22Rv1 (cell line): ENCODE measurements at regions not wholly inside any gene's neighbourhood (a gene's known extent, or its start where the extent isn't known, plus 50 kb on each side); places are given as distances from the start of the nearest gene placed in this dataset.
"Not testable (repeated sequence)": the region's sequence is repeated elsewhere in the genome, so short reads cannot be mapped to it uniquely, and the experiment has no call there.

Experiments used
- H3K27ac ChIP-seq: fragments of 450-650 bp; 2 replicates; pipeline ENCODE4 v1.5.1; 2017
- CTCF ChIP-seq: fragments of 450-650 bp; IDR thresholded peaks from 2 replicates; pipeline ENCODE4 v1.5.1; 2017; ENCODE audit warnings: mild to moderate bottlenecking
- ZFX ChIP-seq: fragments of 450-650 bp; IDR thresholded peaks from 2 replicates; pipeline ENCODE4 v1.6.1; 2017; ENCODE audit warnings: antibody characterized with exemption, borderline replicate concordance

GRCh38 chr5:172534229-172535107 lies 80.1 kb upstream of the SH3PXD2B start:
- H3K27ac ChIP-seq = no peak overlapping the region
- TF ChIP-seq ZFX (no peak), CTCF (no peak)

GRCh38 chr5:172533399-172534228 lies 79.3 kb upstream of the SH3PXD2B start:
- no peak for TF ChIP-seq ZFX
- no peak for TF ChIP-seq CTCF
- H3K27ac ChIP-seq = no peak overlapping the region

- H3K27ac ChIP-seq = no peak overlapping the region
- TF ChIP-seq ZFX (no peak), CTCF (no peak)
Observed at GRCh38 chr5:172533058-172533398, 78.7 kb upstream of the SH3PXD2B start.

GRCh38 chr5:172532439-172532838 lies 78.1 kb upstream of the SH3PXD2B start:
- H3K27ac ChIP-seq = not testable (repeated sequence)

- no peak for TF ChIP-seq CTCF
- TF ChIP-seq ZFX = no peak
- H3K27ac ChIP-seq = no peak overlapping the region
Observed at GRCh38 chr5:172531704-172532026, 77.3 kb upstream of the SH3PXD2B start.

- no peak for TF ChIP-seq ZFX
- no peak for TF ChIP-seq CTCF
- no peak overlapping the region for H3K27ac ChIP-seq
Observed at GRCh38 chr5:172530878-172531703, 76.8 kb upstream of the SH3PXD2B start.

DNA sequence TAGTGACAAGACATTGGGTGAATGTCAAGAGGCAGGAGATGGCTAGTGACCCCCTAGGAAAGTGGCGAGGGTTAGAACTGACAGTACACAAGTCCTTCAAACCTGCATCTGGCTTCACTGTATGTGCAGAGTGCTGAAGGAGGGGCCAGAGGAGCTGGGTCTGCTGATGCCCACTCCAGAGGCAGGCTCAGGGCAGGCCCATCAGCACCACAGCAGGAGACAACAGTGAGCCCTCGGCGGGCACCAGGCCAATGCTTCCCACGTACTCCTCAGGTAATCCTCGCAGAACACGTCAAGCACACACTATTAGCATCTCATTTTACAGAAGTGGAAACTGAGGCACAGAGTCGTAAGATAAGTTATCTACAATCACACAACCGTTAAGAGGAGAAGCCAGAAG lies 76.1 kb upstream of the SH3PXD2B start:
- H3K27ac ChIP-seq = no peak overlapping the region
- no peak for TF ChIP-seq CTCF
- TF ChIP-seq ZFX = no peak
